ENCODE measurements at regions not wholly inside any gene's neighbourhood (a gene's known extent, or its start where the extent isn't known, plus 50 kb on each side); places are given as distances from the start of the nearest gene placed in this dataset.

- no peak for DNase-seq (ENCODE audit: low spot score)
- TF ChIP-seq, protein P1, sequence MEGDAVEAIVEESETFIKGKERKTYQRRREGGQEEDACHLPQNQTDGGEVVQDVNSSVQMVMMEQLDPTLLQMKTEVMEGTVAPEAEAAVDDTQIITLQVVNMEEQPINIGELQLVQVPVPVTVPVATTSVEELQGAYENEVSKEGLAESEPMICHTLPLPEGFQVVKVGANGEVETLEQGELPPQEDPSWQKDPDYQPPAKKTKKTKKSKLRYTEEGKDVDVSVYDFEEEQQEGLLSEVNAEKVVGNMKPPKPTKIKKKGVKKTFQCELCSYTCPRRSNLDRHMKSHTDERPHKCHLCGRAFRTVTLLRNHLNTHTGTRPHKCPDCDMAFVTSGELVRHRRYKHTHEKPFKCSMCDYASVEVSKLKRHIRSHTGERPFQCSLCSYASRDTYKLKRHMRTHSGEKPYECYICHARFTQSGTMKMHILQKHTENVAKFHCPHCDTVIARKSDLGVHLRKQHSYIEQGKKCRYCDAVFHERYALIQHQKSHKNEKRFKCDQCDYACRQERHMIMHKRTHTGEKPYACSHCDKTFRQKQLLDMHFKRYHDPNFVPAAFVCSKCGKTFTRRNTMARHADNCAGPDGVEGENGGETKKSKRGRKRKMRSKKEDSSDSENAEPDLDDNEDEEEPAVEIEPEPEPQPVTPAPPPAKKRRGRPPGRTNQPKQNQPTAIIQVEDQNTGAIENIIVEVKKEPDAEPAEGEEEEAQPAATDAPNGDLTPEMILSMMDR (IDR thresholded peaks at IDR 0.05; ENCODE audit: extremely low read depth, insufficient read depth, missing control alignments), result no peak
- in situ Hi-C loops (cut with MboI; ENCODE audit: low pct_unique_long_range_greater_than_20kb, low sequenced_read_pairs, unreplicated experiment), result no loop called here
Measured at GRCh38 chr13:80599765-80600164, 258.8 kb upstream of the SPRY2 start.

DNA sequence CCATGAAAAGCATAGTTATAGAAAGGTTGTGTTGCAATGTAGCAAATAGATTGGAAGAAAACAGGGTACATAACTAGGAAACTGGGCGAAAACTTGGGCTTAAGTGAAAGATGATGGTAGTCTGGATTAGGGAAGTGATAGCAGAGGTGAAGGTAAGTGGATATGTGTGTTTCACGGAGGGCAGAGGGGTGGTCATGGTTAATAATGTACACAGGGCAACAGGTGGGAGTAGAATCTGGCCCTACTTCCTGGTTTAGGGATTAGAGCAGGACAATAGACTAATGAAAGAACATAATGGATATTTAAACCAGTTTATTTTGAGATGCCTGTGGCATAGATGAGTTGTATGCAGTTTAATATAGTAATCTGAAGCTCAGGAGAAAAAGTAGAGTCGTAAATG, 257.3 kb upstream of the SPRY2 start:
- in situ Hi-C loops (cut with MboI; ENCODE audit: low pct_unique_long_range_greater_than_20kb, low sequenced_read_pairs, unreplicated experiment), result no loop called here
- TF ChIP-seq, protein P1 (IDR thresholded peaks at IDR 0.05; ENCODE audit: extremely low read depth, insufficient read depth, missing control alignments), result no peak
- DNase-seq (ENCODE audit: low spot score), result no peak

DNA sequence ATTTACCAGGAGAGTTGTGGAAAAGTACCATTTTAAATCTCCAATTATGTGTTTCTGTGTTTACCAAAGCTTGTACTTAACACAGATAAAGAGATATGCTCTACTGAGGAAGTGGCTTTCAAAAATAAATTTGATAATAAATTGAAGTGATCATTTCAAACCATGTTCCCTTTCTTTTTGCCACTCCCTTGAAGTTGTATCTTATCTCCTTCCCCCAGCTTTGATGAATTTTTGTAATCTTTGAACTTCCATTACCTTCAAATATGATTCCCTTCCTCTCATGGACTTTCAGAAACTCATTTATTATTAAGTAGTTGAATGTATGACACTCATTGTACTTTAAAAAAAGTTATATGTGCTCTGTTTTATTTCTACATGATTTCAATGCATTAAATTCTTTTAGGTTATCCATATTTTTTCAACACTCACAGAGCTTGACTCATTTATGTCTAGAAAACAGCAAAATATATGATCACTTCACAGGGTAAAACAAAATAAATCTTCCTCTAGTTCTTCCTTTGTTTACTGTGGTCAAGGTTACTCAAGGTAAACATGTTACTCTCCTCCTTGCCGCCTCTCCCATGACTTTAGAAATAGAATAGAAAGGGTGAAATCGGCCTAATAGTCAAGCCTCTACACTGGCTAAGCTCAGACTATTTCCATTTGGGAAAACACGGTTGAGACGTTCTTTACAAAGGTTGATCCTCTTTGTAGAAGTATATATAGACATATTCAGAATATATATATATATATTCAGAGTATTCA, 251.2 kb upstream of the SPRY2 start:
- no peak for DNase-seq (ENCODE audit: low spot score)
- TF ChIP-seq, protein P1 (IDR thresholded peaks at IDR 0.05; ENCODE audit: extremely low read depth, insufficient read depth, missing control alignments), result no peak
- in situ Hi-C loops (cut with MboI; ENCODE audit: low pct_unique_long_range_greater_than_20kb, low sequenced_read_pairs, unreplicated experiment), result no loop called here

GRCh38 chr13:80590551-80590950, 249.6 kb upstream of the SPRY2 start:
- DNase-seq (ENCODE audit: low spot score), result no peak
- in situ Hi-C loops (cut with MboI; ENCODE audit: low pct_unique_long_range_greater_than_20kb, low sequenced_read_pairs, unreplicated experiment), result no loop called here
- TF ChIP-seq, protein P1 (IDR thresholded peaks at IDR 0.05; ENCODE audit: extremely low read depth, insufficient read depth, missing control alignments), result no peak

DNA sequence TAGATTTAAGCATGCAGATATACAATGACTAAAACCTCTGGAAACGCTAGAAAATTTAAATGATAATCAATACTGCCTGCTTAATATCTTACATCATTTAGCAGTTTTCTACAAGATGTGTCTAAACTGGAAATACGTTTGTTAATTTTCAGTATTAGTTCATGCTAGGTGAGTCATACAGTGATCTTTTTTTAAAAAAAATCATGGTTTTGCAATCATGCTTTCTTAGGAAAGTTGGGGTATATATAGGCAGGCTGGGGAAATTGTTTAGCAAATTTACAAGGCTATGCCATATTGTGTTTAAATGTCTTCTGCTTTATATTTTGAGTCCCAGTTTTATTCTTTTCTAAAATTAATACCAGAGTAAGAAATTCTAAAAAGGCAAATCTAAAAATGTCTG, 245.4 kb upstream of the SPRY2 start:
- no peak for DNase-seq (ENCODE audit: low spot score)
- in situ Hi-C loops (cut with MboI; ENCODE audit: low pct_unique_long_range_greater_than_20kb, low sequenced_read_pairs, unreplicated experiment), result no loop called here
- TF ChIP-seq, protein P1 (IDR thresholded peaks at IDR 0.05; ENCODE audit: extremely low read depth, insufficient read depth, missing control alignments), result no peak

DNA sequence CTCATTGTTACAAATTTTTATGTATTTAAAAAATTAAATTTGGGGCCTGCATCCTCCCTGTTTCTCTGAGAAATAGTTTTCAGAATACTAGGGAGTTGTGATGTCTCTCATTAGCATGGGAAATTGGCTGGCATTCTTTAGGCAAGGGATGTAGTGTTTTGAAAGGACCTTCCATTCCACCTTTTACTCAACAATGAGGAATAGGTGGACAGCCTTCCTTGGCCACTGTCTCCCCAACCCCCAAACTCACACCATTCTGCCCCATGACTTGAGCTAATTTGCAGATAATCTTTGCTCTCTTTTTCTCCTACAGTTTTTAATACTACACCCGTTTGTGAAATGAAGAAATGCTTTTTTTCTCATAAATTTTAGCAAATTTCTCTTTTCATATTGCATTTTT, 244.6 kb upstream of the SPRY2 start:
- in situ Hi-C loops (cut with MboI; ENCODE audit: low pct_unique_long_range_greater_than_20kb, low sequenced_read_pairs, unreplicated experiment), result no loop called here
- TF ChIP-seq, protein P1 (IDR thresholded peaks at IDR 0.05; ENCODE audit: extremely low read depth, insufficient read depth, missing control alignments), result no peak
- DNase-seq (ENCODE audit: low spot score), result no peak
